Endothelial cell (in vitro differentiated cells): ENCODE measurements at regions not wholly inside any gene's neighbourhood (a gene's known extent, or its start where the extent isn't known, plus 50 kb on each side); places are given as distances from the start of the nearest gene placed in this dataset.

Experiments used
- DNase-seq: peaks from one replicate; pipeline ENCODE4 v3.0.0; 2021; ENCODE audit warnings: low spot score
- H3K27ac Mint-ChIP-seq: one replicate; pipeline ENCODE4 v1.8.0; 2021; ENCODE audit warnings: mixed read lengths, inconsistent platforms; ENCODE audit not compliant: unreplicated experiment
- H3K27me3 Mint-ChIP-seq: one replicate; pipeline ENCODE4 v1.8.0; 2021; ENCODE audit warnings: mild to moderate bottlenecking, moderate library complexity, mixed read lengths, inconsistent platforms; ENCODE audit not compliant: unreplicated experiment
- H3K36me3 Mint-ChIP-seq: one replicate; pipeline ENCODE4 v1.8.0; 2021; ENCODE audit warnings: mild to moderate bottlenecking, low read depth, mixed read lengths, inconsistent platforms; ENCODE audit not compliant: unreplicated experiment
- H3K4me1 Mint-ChIP-seq: one replicate; pipeline ENCODE4 v1.8.0; 2021; ENCODE audit warnings: mild to moderate bottlenecking, mixed read lengths, inconsistent platforms; ENCODE audit not compliant: unreplicated experiment
- H3K4me3 Mint-ChIP-seq: one replicate; pipeline ENCODE4 v1.8.0; 2021; ENCODE audit warnings: mild to moderate bottlenecking, mixed read lengths, inconsistent platforms; ENCODE audit not compliant: unreplicated experiment
- H3K9me3 Mint-ChIP-seq: one replicate; pipeline ENCODE4 v1.8.0; 2021; ENCODE audit warnings: mixed read lengths, inconsistent platforms; ENCODE audit not compliant: unreplicated experiment
- TF ChIP-seq, protein P1 (sequence below): fragments of 200-600 bp; sonication (generic); IDR thresholded peaks from one replicate; pipeline ENCODE4 v1.5.0; 2021; ENCODE audit warnings: antibody characterized with exemption; ENCODE audit not compliant: unreplicated experiment

DNA sequence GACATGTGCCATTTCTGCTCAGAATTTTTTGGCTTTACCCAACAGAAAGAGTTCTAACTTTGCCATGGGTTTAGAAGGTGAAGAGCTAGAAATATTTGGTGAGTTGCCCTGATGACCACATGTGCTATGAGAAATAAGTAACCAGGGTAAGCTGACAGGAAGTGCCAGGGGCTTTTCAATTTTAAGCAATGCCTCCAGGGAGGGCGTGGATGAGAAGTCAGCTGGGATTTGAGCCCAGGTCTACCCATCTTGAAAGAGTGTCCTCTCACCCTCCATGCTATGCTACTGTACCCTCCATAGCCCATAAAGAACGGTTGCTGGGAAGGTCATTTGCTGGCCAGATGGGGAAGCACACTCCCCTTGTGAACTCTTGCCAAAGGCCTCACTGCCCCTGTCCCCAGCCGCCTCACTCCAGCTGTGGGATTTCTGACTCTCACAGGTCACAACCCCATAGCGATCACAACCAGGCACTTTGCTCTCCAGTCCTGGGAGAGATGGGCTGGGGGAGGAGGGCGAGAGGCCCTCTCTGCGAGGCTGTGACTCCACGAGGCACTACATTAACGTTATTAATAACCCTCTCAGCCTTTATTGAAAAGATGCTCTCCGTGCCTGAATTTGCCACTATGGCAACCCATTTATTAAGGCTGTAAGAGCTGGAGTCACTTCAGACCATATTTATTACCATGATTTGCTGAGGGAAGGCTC, 291.1 kb downstream of the DHX35 start:
- Mint-ChIP-seq H3K9me3 (no peaks in the 10 kb centered on the region), H3K27me3 (peaks cover 3% of the 10 kb centered on the region), H3K4me3 (no peak overlapping the region), H3K4me1 (peaks cover 2% of the 10 kb centered on the region), H3K27ac (no peak overlapping the region), H3K36me3 (no peaks in the 10 kb centered on the region)
- no peak for DNase-seq
- TF ChIP-seq, protein P1, sequence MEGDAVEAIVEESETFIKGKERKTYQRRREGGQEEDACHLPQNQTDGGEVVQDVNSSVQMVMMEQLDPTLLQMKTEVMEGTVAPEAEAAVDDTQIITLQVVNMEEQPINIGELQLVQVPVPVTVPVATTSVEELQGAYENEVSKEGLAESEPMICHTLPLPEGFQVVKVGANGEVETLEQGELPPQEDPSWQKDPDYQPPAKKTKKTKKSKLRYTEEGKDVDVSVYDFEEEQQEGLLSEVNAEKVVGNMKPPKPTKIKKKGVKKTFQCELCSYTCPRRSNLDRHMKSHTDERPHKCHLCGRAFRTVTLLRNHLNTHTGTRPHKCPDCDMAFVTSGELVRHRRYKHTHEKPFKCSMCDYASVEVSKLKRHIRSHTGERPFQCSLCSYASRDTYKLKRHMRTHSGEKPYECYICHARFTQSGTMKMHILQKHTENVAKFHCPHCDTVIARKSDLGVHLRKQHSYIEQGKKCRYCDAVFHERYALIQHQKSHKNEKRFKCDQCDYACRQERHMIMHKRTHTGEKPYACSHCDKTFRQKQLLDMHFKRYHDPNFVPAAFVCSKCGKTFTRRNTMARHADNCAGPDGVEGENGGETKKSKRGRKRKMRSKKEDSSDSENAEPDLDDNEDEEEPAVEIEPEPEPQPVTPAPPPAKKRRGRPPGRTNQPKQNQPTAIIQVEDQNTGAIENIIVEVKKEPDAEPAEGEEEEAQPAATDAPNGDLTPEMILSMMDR: no peak

DNA sequence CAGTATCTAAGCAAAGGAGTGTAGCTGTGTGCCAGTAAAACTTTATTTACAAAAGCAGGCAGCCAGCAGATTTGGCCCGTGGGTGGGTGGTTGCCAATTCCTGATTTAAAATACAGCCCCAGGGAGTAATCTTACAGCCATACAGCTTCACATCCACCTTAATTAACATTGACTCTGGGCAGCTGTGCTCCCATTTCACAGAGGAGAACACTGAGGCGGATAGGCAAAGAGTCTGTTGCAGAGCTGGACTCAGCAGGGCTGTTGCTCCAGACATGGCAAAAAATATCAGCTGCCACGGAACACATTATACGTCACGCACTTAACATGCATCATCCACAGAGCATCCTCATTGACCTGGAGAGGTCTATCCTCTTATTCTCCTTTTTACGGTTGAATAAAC, 289.9 kb downstream of the DHX35 start:
- no peak overlapping the region for H3K27ac Mint-ChIP-seq
- no peak for DNase-seq
- H3K36me3 Mint-ChIP-seq: no peaks in the 10 kb centered on the region
- H3K4me1 Mint-ChIP-seq: no peaks in the 10 kb centered on the region
- TF ChIP-seq, protein P1: no peak
- no peaks in the 10 kb centered on the region for H3K9me3 Mint-ChIP-seq
- no peak overlapping the region for H3K4me3 Mint-ChIP-seq
- peaks cover 3% of the 10 kb centered on the region for H3K27me3 Mint-ChIP-seq

DNA sequence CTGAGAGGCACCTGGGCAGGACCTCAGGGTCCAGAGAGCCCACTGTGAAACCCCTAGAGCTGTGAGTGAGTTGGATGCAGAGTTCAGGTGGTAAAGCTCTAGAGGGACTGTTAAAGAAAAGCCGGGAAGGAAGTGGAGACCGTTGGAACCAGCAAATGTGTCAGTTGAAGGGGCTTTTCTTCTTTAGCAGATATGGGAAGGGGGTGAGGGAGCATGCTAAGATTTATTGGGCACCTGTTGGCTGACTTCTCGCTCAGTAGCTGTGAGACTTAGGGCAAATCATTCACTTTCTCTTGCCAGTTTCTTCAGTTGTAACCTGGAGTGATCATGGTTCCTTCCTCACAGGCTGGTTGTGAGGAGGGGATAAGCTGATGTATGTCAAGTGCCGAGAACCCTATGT, 287.7 kb downstream of the DHX35 start:
- Mint-ChIP-seq H3K4me3 (no peak overlapping the region), H3K27ac (no peak overlapping the region), H3K9me3 (no peaks in the 10 kb centered on the region), H3K4me1 (peaks cover 9% of the 10 kb centered on the region), H3K27me3 (no peaks in the 10 kb centered on the region), H3K36me3 (no peaks in the 10 kb centered on the region)
- no peak for DNase-seq
- TF ChIP-seq, protein P1: no peak

DNA sequence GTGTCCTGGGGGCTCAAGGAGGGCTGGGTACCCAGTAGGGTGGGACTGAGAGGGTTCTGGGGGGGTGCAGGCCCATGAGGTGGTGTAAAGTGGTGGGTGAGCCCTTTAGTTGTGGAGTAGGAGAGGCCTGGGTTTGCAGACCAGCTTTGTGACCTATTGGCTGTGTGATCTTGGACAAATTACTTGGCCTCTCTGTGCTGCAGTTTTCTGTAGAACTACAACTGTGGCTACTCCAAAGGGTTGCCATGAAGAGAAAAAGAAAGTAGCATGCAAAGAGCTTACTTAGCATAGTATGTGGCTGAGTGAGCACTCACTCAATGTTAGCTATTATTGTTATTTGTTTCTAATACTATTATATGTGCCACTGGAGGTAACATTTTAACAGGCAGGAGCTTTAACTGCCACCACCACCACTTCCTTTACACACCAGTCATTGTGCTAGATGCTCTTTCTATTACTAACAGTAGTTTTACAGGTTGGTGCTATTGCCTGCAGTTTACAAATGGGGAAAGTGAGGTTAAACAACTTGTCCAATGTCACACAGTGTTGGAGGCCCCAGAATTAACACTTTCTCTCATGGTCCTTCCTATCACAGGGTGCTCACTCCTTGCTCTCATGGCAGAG, 286.8 kb downstream of the DHX35 start:
- Mint-ChIP-seq H3K4me3 (no peak overlapping the region), H3K36me3 (no peaks in the 10 kb centered on the region), H3K27me3 (peaks cover 2% of the 10 kb centered on the region), H3K27ac (no peak overlapping the region), H3K4me1 (peaks cover 9% of the 10 kb centered on the region), H3K9me3 (no peaks in the 10 kb centered on the region)
- TF ChIP-seq, protein P1: no peak
- no peak for DNase-seq

DNA sequence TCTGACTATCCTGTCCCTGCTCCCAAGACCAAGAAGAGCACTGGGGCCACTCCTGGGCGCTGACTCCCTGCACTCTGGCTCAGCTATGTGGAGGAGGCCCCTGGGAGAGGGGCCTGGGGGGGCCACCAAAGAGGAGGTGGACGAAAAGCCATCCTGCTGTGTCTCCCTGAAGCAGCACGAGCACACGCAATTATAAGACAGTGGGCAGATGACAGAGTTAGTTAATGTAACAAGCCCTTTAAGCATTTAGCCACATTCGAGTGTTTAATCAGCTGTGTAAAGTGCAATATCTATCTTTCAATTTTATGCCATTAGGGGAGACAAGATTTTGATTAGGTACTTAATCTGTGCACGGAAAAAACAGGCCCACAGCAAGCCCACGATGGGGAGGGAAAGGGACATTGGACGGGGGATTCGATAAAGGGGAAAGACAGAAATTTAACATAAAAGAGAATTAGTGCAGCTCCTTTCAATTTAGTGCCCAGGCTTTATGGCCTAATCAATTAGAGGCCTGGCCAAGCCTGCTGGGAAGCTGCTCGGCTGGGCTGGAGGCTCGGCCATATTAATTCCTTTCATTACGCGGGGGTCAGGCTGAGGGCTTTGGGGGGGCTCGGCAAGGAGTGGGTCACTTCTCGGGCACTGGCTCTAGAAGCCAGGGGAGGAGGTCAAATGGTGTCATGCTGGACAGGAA, 286.2 kb downstream of the DHX35 start:
- TF ChIP-seq, protein P1: no peak
- H3K27ac Mint-ChIP-seq: no peak overlapping the region
- H3K9me3 Mint-ChIP-seq: no peaks in the 10 kb centered on the region
- no peak for DNase-seq
- no peak overlapping the region for H3K4me3 Mint-ChIP-seq
- no peaks in the 10 kb centered on the region for H3K36me3 Mint-ChIP-seq
- H3K4me1 Mint-ChIP-seq: peaks cover 9% of the 10 kb centered on the region
- peaks cover 2% of the 10 kb centered on the region for H3K27me3 Mint-ChIP-seq
